IMR-90 (cell line): ENCODE measurements at regions not wholly inside any gene's neighbourhood (a gene's known extent, or its start where the extent isn't known, plus 50 kb on each side); places are given as distances from the start of the nearest gene placed in this dataset.

Experiments used
- ATAC-seq: fragments of 200-7000 bp; cut with Tn5 transposase; 2 replicates; pipeline ENCODE4 v1.9.1; 2020; ENCODE audit warnings: low read depth, mild to moderate bottlenecking, moderate library complexity
- BruUV-seq: library from RNA; stranded (reverse); fragments of 400-500 nt; replicated peaks from 2 replicates; lab custom pipeline; 2021; lab: Mats Ljungman, UMichigan
- CTCF ChIA-PET: fragments of 300-600 bp; formaldehyde crosslinking; extraction: SDS; loops from one replicate; lab custom pipeline; 2021; ENCODE audit warnings: antibody characterized with exemption; lab: Yijun Ruan, JAX
- POLR2A ChIA-PET: fragments of 300-600 bp; sonication (Branson Sonifier 250); formaldehyde crosslinking; loops from one replicate; lab custom pipeline; 2022; ENCODE audit warnings: antibody characterized with exemption; ENCODE audit not compliant: unreplicated experiment; lab: Charles Lee
- DNase-seq: peaks from one replicate; pipeline ENCODE4 v3.0.0; 2013
- H2AFZ ChIP-seq: replicated peaks from 2 replicates; pipeline ENCODE3; 2013; ENCODE audit warnings: low read length, mild to moderate bottlenecking; ENCODE audit not compliant: poor library complexity
- H2AK5ac ChIP-seq: 2 replicates; pipeline ENCODE4 v1.6.1; 2013; ENCODE audit warnings: low read depth, low read length, inconsistent platforms
- H2AK9ac ChIP-seq: replicated peaks from 2 replicates; pipeline ENCODE3; 2013; ENCODE audit warnings: mild to moderate bottlenecking, low read depth, low read length, moderate library complexity; ENCODE audit not compliant: poor library complexity
- H2BK120ac ChIP-seq: 2 replicates; pipeline ENCODE4 v1.6.1; 2013; ENCODE audit warnings: low read depth, low read length, inconsistent platforms
- H2BK15ac ChIP-seq: 3 replicates; pipeline ENCODE4 v1.6.1; 2013; ENCODE audit warnings: low read depth, low read length, inconsistent platforms
- H2BK20ac ChIP-seq: 2 replicates; pipeline ENCODE4 v1.6.1; 2013; ENCODE audit warnings: low read depth, mild to moderate bottlenecking, inconsistent platforms, low read length, moderate library complexity
- H2BK5ac ChIP-seq: 2 replicates; pipeline ENCODE4 v1.6.1; 2013; ENCODE audit warnings: mild to moderate bottlenecking, low read depth, low read length, inconsistent platforms; ENCODE audit not compliant: poor library complexity, severe bottlenecking
- H3K14ac ChIP-seq: replicated peaks from 2 replicates; pipeline ENCODE4 v1.6.1; 2013; ENCODE audit warnings: low read depth, low read length, inconsistent platforms
- H3K18ac ChIP-seq: 2 replicates; pipeline ENCODE4 v1.6.1; 2013; ENCODE audit warnings: low read depth, low read length, control low read depth
- H3K23ac ChIP-seq: 2 replicates; pipeline ENCODE4 v1.6.1; 2013; ENCODE audit warnings: low read depth, low read length, inconsistent platforms
- H3K27ac ChIP-seq: 2 replicates; pipeline ENCODE4 v1.5.1; 2013; ENCODE audit warnings: mild to moderate bottlenecking, control low read depth, low read length; ENCODE audit not compliant: insufficient read depth
- H3K27me3 ChIP-seq: 2 replicates; pipeline ENCODE4 v1.6.1; 2013; ENCODE audit warnings: low read length; ENCODE audit not compliant: control insufficient read depth, insufficient read depth
- H3K36me3 ChIP-seq: 2 replicates; pipeline ENCODE4 v1.6.1; 2013; ENCODE audit warnings: low read length, mixed read lengths; ENCODE audit not compliant: control insufficient read depth, insufficient read depth
- H3K4ac ChIP-seq: 2 replicates; pipeline ENCODE4 v1.6.1; 2013; ENCODE audit warnings: low read depth, low read length, inconsistent platforms
- H3K4me1 ChIP-seq: 2 replicates; pipeline ENCODE4 v1.6.1; 2013; ENCODE audit warnings: low read length, mixed read lengths; ENCODE audit not compliant: control insufficient read depth, insufficient read depth
- H3K4me2 ChIP-seq: 2 replicates; pipeline ENCODE4 v1.6.1; 2013; ENCODE audit warnings: low read depth, mild to moderate bottlenecking, control low read depth, low read length, moderate library complexity
- H3K4me3 ChIP-seq: 2 replicates; pipeline ENCODE4 v1.5.1; 2013; ENCODE audit warnings: low read depth, mild to moderate bottlenecking, control low read depth, low read length, moderate library complexity; ENCODE audit not compliant: insufficient read depth
- H3K56ac ChIP-seq: 2 replicates; pipeline ENCODE4 v1.6.1; 2013; ENCODE audit warnings: low read length, inconsistent platforms; ENCODE audit not compliant: insufficient read depth; ENCODE audit errors: extremely low read depth
- H3K79me1 ChIP-seq, 2 experiments: 2 replicates each; pipeline ENCODE4 v1.6.1; 2013; ENCODE audit warnings: low read length in 2 of 2, inconsistent platforms in 1 of 2, low read depth in 1 of 2
- H3K9ac ChIP-seq: 2 replicates; pipeline ENCODE4 v1.6.1; 2013; ENCODE audit warnings: low read depth, low read length, control low read depth
- H3K9me1 ChIP-seq: 2 replicates; pipeline ENCODE4 v1.6.1; 2013; ENCODE audit warnings: low read length, inconsistent platforms; ENCODE audit not compliant: insufficient read depth
- H3K9me3 ChIP-seq: 2 replicates; pipeline ENCODE4 v1.6.1; 2013; ENCODE audit warnings: low read length; ENCODE audit not compliant: control insufficient read depth, insufficient read depth
- H4K20me1 ChIP-seq: 2 replicates; pipeline ENCODE4 v1.6.1; 2013; ENCODE audit warnings: low read length, inconsistent platforms; ENCODE audit not compliant: insufficient read depth
- H4K5ac ChIP-seq: 2 replicates; pipeline ENCODE4 v1.6.1; 2013; ENCODE audit warnings: mild to moderate bottlenecking, low read depth, low read length, control low read depth
- H4K8ac ChIP-seq, 2 experiments: 2 replicates each; pipeline ENCODE4 v1.6.1; 2013; ENCODE audit warnings: low read depth in 2 of 2, low read length in 2 of 2, control low read depth in 1 of 2, inconsistent platforms in 1 of 2
- H4K91ac ChIP-seq: 2 replicates; pipeline ENCODE4 v1.6.1; 2013; ENCODE audit warnings: low read depth, low read length, inconsistent platforms; ENCODE audit not compliant: insufficient read depth
- CEBPB ChIP-seq: IDR thresholded peaks from 2 replicates; pipeline ENCODE4 v1.6.1; 2012; ENCODE audit warnings: low read depth, low read length, improper control_type of control experiment
- CHD1 ChIP-seq: IDR thresholded peaks from 2 replicates; pipeline ENCODE4 v1.6.1; 2012; ENCODE audit warnings: low read depth, low read length, improper control_type of control experiment
- ELK1 ChIP-seq: fragments of 150-350 bp; IDR thresholded peaks from 2 replicates; pipeline ENCODE4 v1.6.1; 2016; ENCODE audit warnings: low read depth, mild to moderate bottlenecking, low read length, moderate library complexity, borderline replicate concordance
- FOS ChIP-seq: fragments of 150-350 bp; IDR thresholded peaks from 2 replicates; pipeline ENCODE4 v1.6.1; 2016; ENCODE audit warnings: low read depth, low read length
- POLR2A ChIP-seq: IDR thresholded peaks from 2 replicates; pipeline ENCODE4 v1.6.1; 2012; ENCODE audit warnings: mild to moderate bottlenecking, low read depth, low read length
- RCOR1 ChIP-seq: IDR thresholded peaks from 2 replicates; pipeline ENCODE4 v1.6.1; 2012; ENCODE audit warnings: mild to moderate bottlenecking, low read length, improper control_type of control experiment; ENCODE audit not compliant: insufficient replicate concordance
- RFX5 ChIP-seq: IDR thresholded peaks from 2 replicates; pipeline ENCODE4 v1.8.0; 2012; ENCODE audit warnings: low read depth, mild to moderate bottlenecking, low read length, moderate library complexity
- USF2 ChIP-seq: fragments of 150-350 bp; IDR thresholded peaks from 2 replicates; pipeline ENCODE4 v1.6.1; 2017; ENCODE audit warnings: mild to moderate bottlenecking, antibody characterized with exemption, low read length, low read depth
- WGBS, 2 experiments: methylation state at CpG; one replicate each; pipeline versions ENCODE4 v1.1.5 to v1.1.7; 2013; ENCODE audit warnings: missing lambda C conversion rate in 2 of 2; ENCODE audit not compliant: insufficient read length in 1 of 2; ENCODE audit errors: extremely low coverage in 2 of 2; 5-methylcytosine and 5-hydroxymethylcytosine counted together
- dilution Hi-C: fragments of 300-500 bp; cut with HindIII; formaldehyde crosslinking; loops from one replicate; pipeline ENCODE4 v1.14.3; 2018; ENCODE audit warnings: low sequenced_read_pairs; ENCODE audit not compliant: unreplicated experiment
- in situ Hi-C: fragments of 300-500 bp; cut with MboI; formaldehyde crosslinking; loops from 3 replicates; pipeline ENCODE4 v1.14.3; 2019; ENCODE audit warnings: low sequenced_read_pairs, inconsistent platforms, mixed read lengths
- intact Hi-C: fragments of 100-400 bp; cut with micrococcal nuclease; formaldehyde crosslinking; loops from 2 replicates; pipeline ENCODE4 v1.10.0; 2022

GRCh38 chr1:245045087-245045881 lies 109.5 kb upstream of the KIF26B start:
- H3K18ac ChIP-seq, result no peak overlapping the region
- no peaks in the 10 kb centered on the region for H4K20me1 ChIP-seq
- no peak overlapping the region for H3K56ac ChIP-seq
- H3K36me3 ChIP-seq, result no peaks in the 10 kb centered on the region
- no peaks in the 10 kb centered on the region for H3K79me1 ChIP-seq
- ATAC-seq, result peak; percentile 33
- in situ Hi-C loops, result loop anchor here (5.0 to 10.0 kb wide), 2 partner anchors 210 to 438 kb away; partner anchors contain the start of gene COX20
- BruUV-seq, result no TSS peak
- DNase-seq, result peak; percentile 27
- intact Hi-C loops, result no loop called here
- H2AK5ac ChIP-seq, result no peak overlapping the region
- no peak overlapping the region for H3K9ac ChIP-seq
- peak overlapping the region; percentile 40 for H2AFZ ChIP-seq
- no peak overlapping the region for H3K27ac ChIP-seq
- H2BK20ac ChIP-seq, result no peak overlapping the region
- H3K27me3 ChIP-seq, result no peaks in the 10 kb centered on the region
- ChIA-PET CTCF (interaction anchor here (0.8 kb wide), 1 partner anchor 243 kb away, joined by 3 read pairs; no protein-coding TSS in a partner anchor), POLR2A (no interaction called here)
- no peak overlapping the region for H2BK120ac ChIP-seq
- H3K9me1 ChIP-seq, result no peaks in the 10 kb centered on the region
- peak overlapping the region; percentile 7 for H2AK9ac ChIP-seq
- H3K9me3 ChIP-seq, result no peaks in the 10 kb centered on the region
- no peak overlapping the region for H4K5ac ChIP-seq
- H3K4ac ChIP-seq, result no peak overlapping the region
- dilution Hi-C loops, result no loop called here
- H4K91ac ChIP-seq, result no peak overlapping the region
- no peak overlapping the region for H3K14ac ChIP-seq
- H3K4me3 ChIP-seq, result no peak overlapping the region
- no peak overlapping the region for H2BK5ac ChIP-seq
- no peak overlapping the region for H3K23ac ChIP-seq
- no peak overlapping the region for H2BK15ac ChIP-seq
- TF ChIP-seq POLR2A (no peak), FOS (no peak), CEBPB (no peak), RCOR1 (no peak), USF2 (no peak), ELK1 (no peak), RFX5 (no peak), CHD1 (no peak)
- H3K4me1 ChIP-seq, result no peaks in the 10 kb centered on the region; the same call in 1 of the 2 replicates
- H3K4me2 ChIP-seq, result no peak overlapping the region
- no peak overlapping the region for H4K8ac ChIP-seq
- WGBS, 2 experiments, result 84% methylated on average over 5 of the region's 9 CpGs; no CpG with 5 or more reads in 1 of the 2 experiments
